DMS114 treated with DMSO at 0.1 percent for 48 hours (cell line): ENCODE measurements at regions not wholly inside any gene's neighbourhood (a gene's known extent, or its start where the extent isn't known, plus 50 kb on each side); places are given as distances from the start of the nearest gene placed in this dataset.

Experiments used
- DNase-seq: peaks from one replicate; lab custom pipeline; 2025; ENCODE audit not compliant: unreplicated experiment; lab: John Stamatoyannopoulos, UW

DNA sequence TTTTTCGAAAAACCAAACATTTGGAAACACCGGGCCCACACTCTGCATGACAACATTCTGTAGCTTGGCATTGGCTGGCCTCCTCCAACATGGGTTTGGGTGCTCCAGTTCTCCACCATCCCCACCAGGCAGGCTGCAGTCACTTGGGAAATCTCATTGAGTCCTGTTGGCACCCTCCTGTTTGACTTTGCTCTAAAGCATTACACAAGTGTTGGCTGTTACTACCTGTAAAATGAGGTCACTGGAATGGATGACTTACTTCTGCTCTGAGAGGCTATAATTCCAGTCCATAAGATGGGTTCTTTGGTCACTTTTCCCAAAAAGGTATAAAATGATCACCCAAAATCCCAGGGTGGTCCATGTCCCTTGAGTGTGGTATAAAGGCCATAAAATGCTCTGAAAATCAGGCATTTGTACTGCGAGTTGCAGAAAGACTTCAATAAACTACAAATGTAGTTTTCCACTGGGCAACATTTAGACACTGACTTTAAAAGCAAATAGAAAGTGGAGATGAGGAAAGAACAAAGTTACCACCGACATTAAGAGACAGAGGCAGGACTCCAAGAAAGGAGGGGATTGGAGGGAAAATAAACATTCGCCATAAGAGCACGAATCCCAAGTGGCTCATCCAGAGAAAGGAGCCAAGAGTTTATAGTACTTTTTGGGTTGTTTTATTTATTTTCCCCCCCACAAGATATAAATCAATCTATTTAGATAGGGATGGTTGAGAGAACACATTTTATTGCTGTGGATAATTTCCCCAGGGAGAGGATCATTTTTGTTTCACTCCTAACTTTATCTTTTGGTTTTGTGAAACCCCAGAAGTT lies 295.1 kb downstream of the TLE1 start:
- DNase-seq: no peak

GRCh38 chr9:81391457-81391825 lies 297.9 kb downstream of the TLE1 start:
- DNase-seq: no peak

GRCh38 chr9:81390792-81391456 lies 298.4 kb downstream of the TLE1 start:
- no peak for DNase-seq

DNA sequence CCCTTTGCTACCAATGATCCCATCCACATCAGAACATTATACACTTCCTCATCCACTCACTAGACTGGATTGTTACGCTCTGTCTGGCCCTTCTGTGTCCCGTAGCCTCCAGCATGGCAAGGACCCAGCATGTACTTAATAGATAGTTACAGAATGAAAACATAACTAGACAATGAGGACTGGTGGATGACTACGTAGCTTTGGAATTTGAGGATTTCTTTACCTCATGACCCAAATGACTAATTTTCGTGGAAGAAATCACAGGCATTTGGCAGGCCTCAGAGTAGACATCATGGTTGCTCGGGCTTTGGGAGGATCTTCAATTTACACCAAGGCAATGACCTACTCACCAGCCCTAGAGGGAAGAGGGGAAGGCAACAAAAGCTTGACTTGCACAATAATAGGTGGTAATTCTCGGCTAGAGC lies 299.8 kb downstream of the TLE1 start:
- no peak for DNase-seq

DNA sequence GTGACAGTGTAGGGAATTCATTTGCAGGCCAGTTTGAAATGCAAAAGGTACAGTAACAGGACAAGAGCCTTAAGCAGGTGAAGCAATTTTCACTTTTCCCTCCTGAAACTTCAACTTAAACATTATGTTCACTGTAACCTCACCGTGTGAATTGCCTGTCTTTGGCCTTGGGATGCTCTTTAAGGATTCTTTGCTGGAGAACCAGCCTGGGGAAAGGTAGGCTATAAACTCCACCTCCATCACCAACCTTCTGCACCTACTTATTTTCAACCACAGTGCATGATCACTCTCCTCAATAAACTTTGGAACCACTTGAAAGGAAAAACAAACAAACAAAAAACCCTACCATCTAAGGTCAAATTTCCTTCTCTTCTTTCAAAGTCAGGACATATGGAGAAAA lies 300.5 kb downstream of the TLE1 start:
- no peak for DNase-seq

DNA sequence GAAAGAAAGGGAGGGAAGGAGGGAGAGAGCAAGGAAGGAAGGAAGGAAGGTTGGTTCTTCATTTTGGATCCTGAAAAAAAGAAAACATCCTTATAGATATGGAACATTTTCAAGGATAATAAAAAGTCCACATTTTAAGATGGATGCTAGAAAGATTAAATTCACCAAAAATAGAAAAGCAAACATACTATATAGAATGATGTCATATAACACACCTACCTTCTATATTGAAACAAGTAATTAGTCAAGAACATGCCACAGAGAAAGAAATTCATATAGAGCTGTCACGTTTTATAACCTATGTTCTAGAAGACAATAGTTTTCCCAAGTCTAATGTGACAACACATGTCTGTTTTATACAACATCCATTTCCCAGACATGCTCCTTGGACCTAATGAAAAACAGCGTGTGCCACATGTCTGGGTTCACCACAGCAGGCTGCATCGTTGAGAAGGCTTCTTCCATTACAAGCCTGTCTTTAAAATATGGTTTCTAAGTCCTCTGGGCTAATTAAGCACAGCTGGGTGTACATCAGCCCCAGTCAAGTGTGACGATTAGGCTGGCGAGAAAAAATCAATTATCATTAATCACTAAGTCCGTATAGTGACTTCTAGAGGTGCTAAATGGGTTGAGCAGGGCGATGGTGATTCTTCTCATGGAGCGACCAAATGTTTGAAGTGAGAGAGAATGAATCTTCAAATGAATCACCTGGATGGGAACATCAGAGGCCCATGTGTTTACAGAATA lies 301.8 kb downstream of the TLE1 start:
- no peak for DNase-seq

DNA sequence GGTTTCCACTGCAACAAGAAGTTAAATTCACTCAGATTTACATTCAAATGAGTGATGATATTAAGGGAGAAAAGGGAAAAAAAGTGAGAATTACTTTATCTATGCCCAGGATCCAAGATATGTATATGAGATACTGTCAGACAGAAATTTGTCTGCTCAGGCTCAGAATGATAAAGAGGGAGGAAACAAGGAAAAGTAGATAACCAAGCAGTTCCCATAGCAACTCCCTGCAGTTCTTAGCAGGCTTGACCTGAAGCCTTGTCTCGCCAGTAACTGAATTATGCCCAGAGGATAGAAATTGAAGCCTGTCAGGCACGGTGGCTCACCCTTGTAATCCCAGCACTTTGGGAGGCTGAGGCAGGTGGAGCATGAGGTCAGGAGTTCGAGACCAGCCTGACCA lies 304.4 kb downstream of the TLE1 start:
- no peak for DNase-seq

DNA sequence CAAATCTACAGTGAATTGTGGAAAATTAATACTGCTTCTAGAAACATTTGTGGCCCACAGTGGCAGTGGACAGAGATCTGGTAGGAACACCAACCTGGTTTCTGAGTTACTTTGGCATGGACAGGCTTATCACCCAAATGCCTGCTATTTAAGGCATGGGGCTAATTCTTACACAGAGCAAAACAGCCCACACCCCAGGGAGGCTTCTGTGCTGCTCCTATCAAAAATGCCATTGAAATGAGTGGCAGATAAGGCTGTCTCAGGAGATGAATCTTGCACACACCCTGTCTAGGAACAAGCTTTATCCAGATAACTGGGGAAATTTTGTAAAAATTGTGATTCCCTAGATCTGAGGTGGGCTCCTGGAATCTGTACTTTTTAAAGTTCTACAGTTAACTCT lies 307.1 kb downstream of the TLE1 start:
- no peak for DNase-seq

DNA sequence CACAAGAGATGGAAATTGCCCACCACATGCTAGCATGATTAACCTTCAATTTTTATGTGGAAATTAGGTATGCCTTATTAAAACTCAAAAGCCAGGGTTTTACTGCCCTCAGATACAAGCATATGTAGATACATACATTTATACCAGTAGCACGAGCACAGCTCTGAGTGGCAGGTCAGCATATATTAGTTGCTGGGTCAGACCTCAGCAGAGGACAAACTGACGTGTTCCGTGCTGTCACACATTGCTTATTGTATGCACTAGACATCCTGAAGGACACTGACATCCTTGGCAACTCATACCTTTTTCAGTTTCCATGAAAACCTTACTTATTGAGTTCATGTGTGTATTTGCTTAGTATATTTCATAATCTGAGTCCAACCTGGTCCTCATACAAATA lies 307.7 kb downstream of the TLE1 start:
- no peak for DNase-seq

DNA sequence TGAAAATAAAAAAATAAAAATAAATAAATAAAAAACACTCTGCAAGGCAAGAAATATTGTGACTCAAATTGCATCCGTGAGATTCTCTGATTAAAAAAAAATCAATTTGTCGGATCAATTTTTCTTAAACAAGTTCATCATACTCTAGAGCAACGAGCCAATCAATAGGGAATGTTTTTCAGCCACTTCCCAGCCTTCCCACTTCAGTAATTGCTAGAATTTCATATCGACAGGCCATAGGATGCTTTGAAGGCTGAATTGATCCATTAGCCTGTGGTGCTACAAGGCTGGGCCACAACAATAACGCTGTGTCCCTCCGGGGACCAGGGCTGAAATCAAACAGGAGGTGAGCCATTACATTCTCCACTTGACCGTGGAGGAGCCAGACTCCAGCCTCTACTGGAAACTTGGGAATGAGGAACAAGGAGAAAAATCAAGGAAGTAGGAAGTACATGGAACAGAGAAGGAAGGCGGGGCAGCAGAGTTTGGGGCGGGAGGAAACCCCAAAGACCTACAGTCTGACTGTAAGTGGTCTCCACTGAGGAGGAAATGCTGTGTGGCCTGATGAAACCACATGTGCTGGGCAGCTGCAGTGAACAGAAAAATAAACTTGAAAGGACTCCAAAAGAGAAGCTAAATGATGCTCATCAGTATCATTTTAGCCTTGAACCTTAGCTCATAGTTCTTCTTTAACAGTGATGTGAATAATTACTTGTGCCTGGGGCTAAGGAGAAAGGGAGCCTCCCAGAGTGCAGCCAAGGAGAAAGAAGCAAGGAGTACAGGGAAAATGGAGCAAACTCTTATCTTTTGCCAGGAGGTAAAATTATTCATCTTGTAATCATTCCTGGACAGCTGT lies 308.6 kb downstream of the TLE1 start:
- no peak for DNase-seq

GRCh38 chr9:81379655-81380054 lies 309.7 kb downstream of the TLE1 start:
- no peak for DNase-seq

- no peak for DNase-seq
Observed at GRCh38 chr9:81377921-81378320, 311.4 kb downstream of the TLE1 start.

- DNase-seq: no peak
Observed at GRCh38 chr9:81377320-81377719, 312.0 kb downstream of the TLE1 start.

GRCh38 chr9:81375187-81376100 lies 313.9 kb downstream of the TLE1 start:
- DNase-seq: no peak

GRCh38 chr9:81374459-81375186 lies 314.7 kb downstream of the TLE1 start:
- DNase-seq: no peak

- DNase-seq: no peak
Observed at GRCh38 chr9:81373294-81373693, 316.1 kb downstream of the TLE1 start.

DNA sequence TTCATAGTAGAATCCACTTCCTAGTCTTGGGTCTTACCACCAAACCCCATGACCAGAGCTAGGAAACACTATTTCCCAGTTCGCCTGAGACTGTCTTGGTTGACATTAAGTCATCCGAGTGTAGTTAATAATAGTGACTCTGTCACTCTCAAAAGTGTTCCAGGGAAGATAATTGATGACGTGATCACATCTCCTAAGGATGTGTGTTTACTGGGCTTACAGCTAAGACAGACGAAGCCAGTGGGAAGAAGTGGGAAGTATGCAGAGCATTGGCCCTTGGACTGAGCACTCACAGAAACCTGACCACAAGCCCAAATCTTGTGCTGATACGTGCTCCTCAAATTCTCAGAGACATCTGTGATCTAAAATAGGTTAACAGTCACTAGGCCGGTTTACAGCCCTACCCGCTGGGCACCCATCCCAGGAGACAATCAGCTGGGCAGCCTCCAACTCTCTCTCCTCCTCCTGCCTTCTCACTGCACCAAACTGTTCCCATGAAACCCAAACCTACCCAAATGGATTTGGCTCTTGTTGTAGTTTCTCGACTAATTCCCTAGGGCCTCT lies 316.6 kb downstream of the TLE1 start:
- no peak for DNase-seq

DNA sequence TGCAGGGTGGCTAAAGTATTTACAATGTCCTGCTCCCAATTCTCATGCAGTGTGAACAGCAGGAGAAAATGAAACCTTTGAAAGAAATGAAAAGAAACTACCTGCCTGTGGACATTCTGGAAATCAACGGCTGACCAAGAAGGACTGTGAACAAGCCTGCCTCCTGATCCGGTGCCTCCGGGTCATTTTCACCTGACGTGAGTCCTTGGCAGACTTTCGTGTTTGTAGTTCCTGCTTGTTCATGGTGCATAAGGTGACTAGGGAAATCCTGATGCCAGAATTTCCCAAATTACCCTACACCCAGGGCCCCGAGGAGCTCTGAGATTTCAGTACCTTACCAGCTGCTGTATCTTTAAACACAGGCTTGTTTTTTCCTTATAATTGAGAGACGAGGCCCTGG lies 317.5 kb downstream of the TLE1 start:
- no peak for DNase-seq

- DNase-seq: no peak
Observed at GRCh38 chr9:81370650-81371049, 318.7 kb downstream of the TLE1 start.
